HG03066 (cell line): ENCODE measurements at regions not wholly inside any gene's neighbourhood (a gene's known extent, or its start where the extent isn't known, plus 50 kb on each side); places are given as distances from the start of the nearest gene placed in this dataset.
"Not testable (repeated sequence)": the region's sequence is repeated elsewhere in the genome, so short reads cannot be mapped to it uniquely, and the experiment has no call there.

Experiments
- ATAC-seq: cut with Tn5 transposase; IDR thresholded peaks from one replicate; pipeline ENCODE4 v1.9.1; 2021; ENCODE audit warnings: low read depth; ENCODE audit not compliant: unreplicated experiment

GRCh38 chr5:108696951-108697715 is 50.6 kb upstream of the FER start:
- no peak for ATAC-seq

GRCh38 chr5:108696407-108696806 is 51.3 kb upstream of the FER start:
- no peak for ATAC-seq

- ATAC-seq: no peak
Measured at GRCh38 chr5:108688485-108688884, 59.2 kb upstream of the FER start.

GRCh38 chr5:108687595-108688200 is 60.0 kb upstream of the FER start:
- ATAC-seq: no peak

GRCh38 chr5:108686676-108687075 is 61.0 kb upstream of the FER start:
- no peak for ATAC-seq

DNA sequence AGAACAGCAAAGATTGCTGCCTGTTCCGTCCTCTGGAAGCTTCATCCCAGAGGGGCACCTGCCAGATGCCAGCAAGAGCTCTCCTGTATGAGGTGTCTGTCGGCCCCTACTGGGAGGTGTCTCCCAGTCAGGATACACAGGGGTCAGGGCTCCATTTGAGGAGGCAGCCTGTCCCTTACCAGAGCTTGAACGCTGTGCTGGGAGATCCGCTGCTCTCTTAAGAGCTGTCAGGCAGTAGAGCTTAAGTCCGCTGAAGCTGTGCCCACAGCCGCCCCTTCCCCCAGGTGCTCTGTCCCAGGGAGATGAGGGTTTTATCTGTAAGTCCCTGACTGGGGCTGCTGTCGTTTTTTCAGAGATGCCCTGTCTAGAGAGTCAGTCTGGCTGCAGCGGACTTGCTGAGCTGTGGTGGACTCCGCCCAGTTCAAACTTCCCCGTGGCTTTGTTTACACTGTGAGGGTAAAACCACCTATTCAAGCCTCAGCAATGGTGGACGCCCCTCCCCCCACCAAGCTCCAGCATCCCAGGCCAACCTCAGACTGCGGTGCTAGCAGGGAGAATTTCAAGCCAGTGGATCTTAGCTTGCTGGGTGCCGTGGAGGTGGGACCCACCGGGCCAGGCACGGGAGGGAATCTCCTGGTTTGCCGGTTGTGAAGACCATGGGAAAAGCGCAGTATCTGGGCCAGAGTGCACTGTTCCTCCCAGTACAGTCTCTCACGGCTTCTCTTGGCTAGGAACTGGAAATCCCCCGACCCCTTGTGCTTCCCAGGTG is 62.1 kb upstream of the FER start:
- not testable (repeated sequence) for ATAC-seq

DNA sequence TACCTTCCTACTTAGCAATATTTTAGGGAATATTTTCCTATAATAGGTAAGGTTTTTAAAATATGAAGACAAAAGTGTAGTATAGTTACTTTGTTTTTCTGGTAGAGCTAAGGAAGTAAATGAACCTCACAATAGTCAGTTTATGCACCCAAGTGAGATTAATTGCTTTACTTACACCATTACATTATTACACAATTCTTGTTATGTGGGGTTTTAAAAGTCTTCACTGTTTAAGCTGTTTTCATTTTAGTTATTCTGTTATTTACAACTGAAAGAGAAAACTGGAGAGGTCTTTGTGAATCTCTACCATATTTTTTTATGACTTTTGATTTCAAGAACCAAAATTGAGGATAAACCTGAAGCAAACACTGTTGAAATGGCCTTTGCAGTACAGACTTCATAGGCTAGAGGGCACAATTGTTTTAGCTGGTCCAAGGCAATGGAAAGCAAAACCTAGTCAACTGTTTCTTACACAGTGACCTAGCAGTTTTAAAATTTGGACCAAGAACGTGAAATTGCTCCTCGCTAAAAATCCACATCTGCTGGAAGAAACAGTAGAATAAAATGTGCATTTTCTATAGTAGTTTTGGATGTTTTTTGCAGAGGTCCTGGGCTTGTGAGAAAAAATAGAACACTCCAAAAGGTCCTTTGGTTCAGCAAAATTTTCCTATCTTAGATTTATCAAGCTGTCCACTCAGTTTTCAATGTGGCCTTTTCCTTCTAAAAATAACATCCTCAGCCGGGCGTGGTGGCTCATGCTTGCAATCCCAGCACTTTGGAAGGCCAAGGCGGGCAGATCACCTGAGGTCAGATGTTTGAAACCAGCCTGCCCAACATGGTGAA is 66.4 kb upstream of the FER start:
- ATAC-seq: peak; percentile 91

DNA sequence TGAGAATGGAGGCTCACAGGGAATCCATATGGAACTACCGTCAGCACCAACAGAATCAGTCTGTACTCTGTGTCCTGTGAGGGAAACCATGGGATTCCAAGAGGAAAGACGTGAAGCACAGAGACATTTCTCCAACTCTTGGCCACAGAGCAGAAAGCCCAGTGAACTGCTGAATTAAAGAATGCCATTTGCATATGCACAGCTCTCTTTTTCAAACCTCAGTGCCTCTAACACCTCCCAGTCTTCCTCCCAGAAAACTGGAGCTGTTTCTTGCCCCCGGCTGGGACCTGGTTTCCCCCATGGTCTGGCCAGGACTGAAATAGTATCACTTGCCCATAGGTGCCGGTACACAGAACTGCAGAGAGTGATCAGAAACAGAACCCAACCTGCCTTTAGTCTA is 69.6 kb upstream of the FER start:
- ATAC-seq: no peak

DNA sequence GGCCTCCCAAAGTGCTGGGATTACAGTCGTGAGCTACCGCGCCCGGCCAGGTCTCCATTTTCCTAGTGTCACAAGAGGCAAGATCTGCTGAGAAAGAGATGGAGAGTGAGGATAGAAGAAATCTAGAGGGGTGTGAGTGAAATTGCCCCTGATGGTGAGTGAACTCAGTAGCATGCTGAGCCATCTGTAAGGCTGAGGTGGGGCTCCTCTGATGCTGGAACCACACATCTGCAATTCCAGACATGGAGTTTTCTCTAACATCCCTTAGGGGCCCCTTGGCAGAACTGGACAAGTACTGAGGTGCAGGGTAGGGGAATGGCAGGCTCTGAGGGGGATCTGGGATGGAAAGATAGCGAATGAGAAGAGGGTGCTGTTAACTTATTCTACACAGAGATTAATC is 72.0 kb upstream of the FER start:
- ATAC-seq: no peak

DNA sequence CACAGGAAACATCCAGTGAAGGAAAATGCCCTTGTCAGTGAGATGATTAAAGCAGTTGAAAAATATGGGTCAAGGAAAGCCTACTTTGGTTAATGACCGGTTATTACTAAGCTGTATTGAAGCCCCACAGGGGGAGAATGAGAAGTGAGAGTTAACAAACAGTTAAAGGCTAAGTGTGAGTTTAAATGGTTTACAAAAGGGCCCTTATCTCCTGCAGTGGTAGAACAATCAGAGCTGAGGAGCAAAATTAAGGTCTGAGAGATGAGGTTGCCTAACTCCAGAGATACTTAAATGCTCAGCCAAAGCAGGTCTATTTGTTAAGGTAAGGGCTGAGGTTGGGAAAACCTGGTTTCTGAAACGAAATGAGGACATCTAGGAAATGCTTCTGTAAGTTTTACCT is 75.1 kb upstream of the FER start:
- ATAC-seq: no peak

- no peak for ATAC-seq
Measured at GRCh38 chr5:108670591-108671289, 77.0 kb upstream of the FER start.

- no peak for ATAC-seq
Measured at GRCh38 chr5:108669462-108669861, 78.2 kb upstream of the FER start.

DNA sequence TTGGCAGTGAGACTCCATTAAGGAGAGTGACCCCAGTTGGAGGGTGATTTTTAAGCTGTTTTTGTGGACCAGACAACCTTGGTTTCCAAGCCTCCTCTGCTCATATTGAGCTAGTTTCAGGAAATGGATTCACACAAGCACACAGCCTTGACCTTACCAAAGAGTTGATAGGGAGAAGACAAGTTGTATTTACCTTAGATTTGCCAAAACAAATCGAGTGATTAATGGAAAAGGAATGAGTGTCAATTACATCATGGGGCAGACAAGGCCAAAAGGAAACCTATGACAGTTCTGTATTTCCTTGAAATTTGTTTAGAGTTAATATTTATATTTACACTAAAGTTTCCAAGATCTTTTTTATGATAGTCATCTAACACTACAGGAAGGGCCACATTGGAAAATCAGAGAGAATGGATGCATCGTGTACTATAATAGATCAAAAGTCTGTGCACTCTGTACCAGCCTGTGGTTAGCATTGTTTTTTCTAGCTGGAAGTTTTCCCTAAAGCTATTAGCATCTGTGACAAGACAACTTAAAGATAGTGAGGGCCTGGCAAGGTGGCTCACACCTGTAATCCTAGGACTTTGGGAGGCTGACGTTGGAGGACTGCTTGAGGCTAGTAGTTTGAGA is 86.0 kb upstream of the FER start:
- no peak for ATAC-seq

DNA sequence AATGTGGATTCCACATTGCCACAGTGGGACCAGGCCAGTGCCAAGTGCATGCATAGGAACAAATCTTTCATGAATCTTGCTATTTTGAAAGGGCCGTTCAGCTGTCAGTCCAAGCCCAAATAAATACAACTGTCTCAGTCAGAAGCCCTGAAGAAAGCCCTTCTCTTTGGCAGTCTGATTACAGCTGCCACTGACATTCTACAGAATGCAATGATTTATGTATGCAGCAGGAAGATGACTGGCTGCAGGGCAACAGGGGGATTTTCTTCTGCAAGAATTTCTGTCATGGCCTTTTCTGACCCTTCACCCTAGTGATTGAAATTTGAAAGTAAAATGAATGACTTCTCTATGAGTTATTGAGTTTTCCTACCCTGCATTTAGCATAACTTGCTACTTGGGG is 86.7 kb upstream of the FER start:
- no peak for ATAC-seq

- ATAC-seq: no peak
Measured at GRCh38 chr5:108660291-108660690, 87.4 kb upstream of the FER start.

DNA sequence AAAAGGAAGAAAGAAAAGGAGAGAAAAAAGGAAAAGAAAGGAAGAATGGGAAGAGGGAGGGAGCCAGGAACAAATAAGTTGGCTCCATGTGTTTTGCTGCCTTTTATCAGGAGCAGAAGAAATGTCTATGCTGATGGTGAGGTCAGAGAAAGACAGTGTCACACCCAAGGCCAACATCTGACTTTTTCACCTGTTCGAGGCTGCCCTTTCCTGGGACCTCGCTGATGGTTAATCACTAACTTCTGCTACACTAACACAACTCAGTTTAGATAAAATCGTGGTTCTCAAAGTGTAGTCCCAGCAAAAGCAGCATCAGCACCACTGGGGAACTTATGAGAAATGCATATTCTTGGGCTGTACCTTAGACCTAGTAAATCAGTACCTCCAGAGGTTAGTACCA is 88.2 kb upstream of the FER start:
- ATAC-seq: no peak

DNA sequence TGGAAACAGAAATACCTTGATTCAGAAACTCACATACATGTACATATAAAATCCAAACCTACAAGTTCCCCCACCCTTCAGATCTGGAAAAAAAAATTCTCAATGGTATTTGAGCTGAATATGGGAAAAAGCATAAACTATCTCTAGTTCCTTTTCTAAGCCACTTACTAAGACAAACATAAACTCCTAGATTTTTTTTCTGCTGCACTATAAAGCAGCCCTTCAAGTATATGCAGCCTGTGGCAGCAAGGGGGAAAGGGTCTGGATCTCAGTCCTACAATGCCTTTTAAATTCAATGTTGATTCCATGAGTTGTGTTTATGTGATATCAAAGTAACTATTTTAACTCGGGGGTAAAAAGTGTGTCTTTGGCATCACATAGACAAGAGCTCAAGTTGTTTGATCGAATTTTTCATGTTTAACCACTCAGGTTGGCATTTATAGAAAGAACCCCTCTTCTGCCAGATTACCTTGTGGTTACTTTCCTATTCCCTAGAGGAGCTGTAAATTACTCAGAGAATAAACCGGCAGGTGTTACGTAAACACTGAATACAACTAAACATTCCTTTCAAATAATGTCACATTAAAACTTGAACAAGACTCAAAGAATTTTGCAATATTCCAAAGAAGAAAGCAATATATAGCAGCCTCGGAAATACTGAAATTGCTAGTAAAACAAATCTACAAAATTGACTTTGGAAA is 91.8 kb upstream of the FER start:
- no peak for ATAC-seq

DNA sequence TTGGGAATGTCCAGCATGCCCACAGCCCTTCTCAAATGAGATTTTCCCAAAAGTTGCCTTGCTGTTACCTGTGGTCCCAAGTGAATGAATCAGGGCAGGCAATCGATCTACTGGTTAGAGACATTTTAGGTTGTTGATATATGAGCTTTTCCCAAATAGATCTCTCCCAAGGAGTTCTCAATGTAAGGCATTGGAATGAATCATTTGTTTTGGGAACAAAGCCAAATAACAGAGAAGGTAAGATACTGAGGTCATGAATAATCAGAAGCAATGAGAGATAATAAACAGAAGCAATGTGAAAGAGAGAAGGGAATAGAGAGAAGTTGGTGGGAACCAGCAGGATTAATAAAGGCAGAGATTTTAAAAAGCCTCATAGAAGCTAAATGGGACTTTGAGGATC is 93.6 kb upstream of the FER start:
- no peak for ATAC-seq

DNA sequence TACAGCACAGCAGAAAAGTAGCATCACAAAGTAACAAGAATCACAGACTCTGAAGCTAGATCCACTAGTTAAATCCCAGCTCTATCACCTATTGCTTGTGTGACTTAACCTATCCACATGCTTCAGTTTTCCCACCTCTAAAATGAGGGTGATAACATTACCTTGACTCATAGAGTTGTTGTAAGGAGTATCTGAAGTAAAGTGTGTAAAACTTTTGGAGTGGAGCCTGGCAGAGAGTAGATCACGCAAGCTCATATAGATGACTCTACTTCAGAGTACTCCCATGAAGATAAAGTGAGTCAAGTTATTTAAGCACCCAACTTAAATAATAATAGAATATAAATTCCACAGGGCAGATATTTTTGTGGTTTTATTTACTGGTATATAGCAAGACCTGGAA is 94.5 kb upstream of the FER start:
- ATAC-seq: no peak
